ENCODE measurements at regions not wholly inside any gene's neighbourhood (a gene's known extent, or its start where the extent isn't known, plus 50 kb on each side); places are given as distances from the start of the nearest gene placed in this dataset.

- Histone ChIP-seq H3K4me3 (ENCODE audit: low read depth in 2 of 2, low read length in 2 of 2) (no peak overlapping the region), H3K36me3 (ENCODE audit: control insufficient read depth, insufficient read depth, low read length) (no peaks in the 10 kb centered on the region), H3K27me3 (ENCODE audit: control insufficient read depth, insufficient read depth, low read length) (no peaks in the 10 kb centered on the region), H3K4me1 (ENCODE audit: control insufficient read depth, insufficient read depth, low read length) (no peaks in the 10 kb centered on the region), H3K9me3 (ENCODE audit: control insufficient read depth, insufficient read depth, low read depth, low read length) (no peaks in the 10 kb centered on the region), H3K27ac (ENCODE audit: low read length) (no peak overlapping the region)
- no TSS peak for BruUV-seq (replicated peaks)
- intact Hi-C loops (cut with micrococcal nuclease; ENCODE audit: unreplicated experiment) (no loop called here), in situ Hi-C loops (cut with HindIII; ENCODE audit: low pct_unique_long_range_greater_than_20kb, low sequenced_read_pairs) (no loop called here)
- TF ChIP-seq SIN3A (IDR thresholded peaks at IDR 0.05; ENCODE audit: borderline replicate concordance, insufficient read depth, low read depth, low read length), result no peak
- TF ChIP-seq POLR2AphosphoS5 (IDR thresholded peaks at IDR 0.05; ENCODE audit: low read depth, low read length), result no peak
- no peak for TF ChIP-seq CTCF (IDR thresholded peaks at IDR 0.05)
- no peak for TF ChIP-seq REST (IDR thresholded peaks at IDR 0.05; ENCODE audit: insufficient read depth in 1 of 2, low read depth in 2 of 2, low read length in 1 of 2)
- TF ChIP-seq TCF7L2 (IDR thresholded peaks at IDR 0.05; ENCODE audit: low read depth, low read length), result no peak
- ChIA-PET CTCF (no interaction called here), POLR2A (no interaction called here)
- DNase-seq (ENCODE audit: low read depth, low spot score) (no peak), ATAC-seq (no peak)
Measured at GRCh38 chr4:96895826-96896225, 1055.9 kb downstream of the PDHA2 start.

GRCh38 chr4:96912716-96913115, 1072.8 kb downstream of the PDHA2 start:
- Histone ChIP-seq H3K9me3 (ENCODE audit: control insufficient read depth, insufficient read depth, low read depth, low read length) (no peaks in the 10 kb centered on the region), H3K36me3 (ENCODE audit: control insufficient read depth, insufficient read depth, low read length) (no peaks in the 10 kb centered on the region), H3K4me1 (ENCODE audit: control insufficient read depth, insufficient read depth, low read length) (no peaks in the 10 kb centered on the region), H3K27me3 (ENCODE audit: control insufficient read depth, insufficient read depth, low read length) (no peaks in the 10 kb centered on the region), H3K4me3 (ENCODE audit: low read depth in 2 of 2, low read length in 2 of 2) (no peak overlapping the region), H3K27ac (ENCODE audit: low read length) (no peak overlapping the region)
- intact Hi-C loops (cut with micrococcal nuclease; ENCODE audit: unreplicated experiment) (no loop called here), in situ Hi-C loops (cut with HindIII; ENCODE audit: low pct_unique_long_range_greater_than_20kb, low sequenced_read_pairs) (no loop called here)
- CTCF ChIA-PET, result no interaction called here
- ATAC-seq (no peak), DNase-seq (ENCODE audit: low read depth, low spot score) (no peak)
- no TSS peak for BruUV-seq (replicated peaks)
- POLR2A ChIA-PET, result no interaction called here
- TF ChIP-seq SIN3A (IDR thresholded peaks at IDR 0.05; ENCODE audit: borderline replicate concordance, insufficient read depth, low read depth, low read length) (no peak), CTCF (IDR thresholded peaks at IDR 0.05) (no peak), REST (IDR thresholded peaks at IDR 0.05; ENCODE audit: insufficient read depth in 1 of 2, low read depth in 2 of 2, low read length in 1 of 2) (no peak), POLR2AphosphoS5 (IDR thresholded peaks at IDR 0.05; ENCODE audit: low read depth, low read length) (no peak), TCF7L2 (IDR thresholded peaks at IDR 0.05; ENCODE audit: low read depth, low read length) (no peak)

All from Panc1 (cell line).